NCI-H69 (cell line): ENCODE measurements at regions not wholly inside any gene's neighbourhood (a gene's known extent, or its start where the extent isn't known, plus 50 kb on each side); places are given as distances from the start of the nearest gene placed in this dataset.
"Not testable (repeated sequence)": the region's sequence is repeated elsewhere in the genome, so short reads cannot be mapped to it uniquely, and the experiment has no call there.

Experiments
- DNase-seq: peaks from one replicate; lab custom pipeline; 2025; lab: John Stamatoyannopoulos, UW

GRCh38 chr4:171342646-171343045, 470.6 kb upstream of the GALNTL6 start:
- peak; percentile 36 for DNase-seq

GRCh38 chr4:171340258-171340657, 472.9 kb upstream of the GALNTL6 start:
- DNase-seq, result no peak

GRCh38 chr4:171334549-171334948, 478.7 kb upstream of the GALNTL6 start:
- no peak for DNase-seq

- DNase-seq, result peak; percentile 43
Measured at GRCh38 chr4:171308661-171309060, 504.5 kb upstream of the GALNTL6 start.

- DNase-seq, result not testable (repeated sequence)
Measured at GRCh38 chr4:171298048-171298718, 515.0 kb upstream of the GALNTL6 start.

GRCh38 chr4:171288816-171289432, 524.3 kb upstream of the GALNTL6 start:
- no peak for DNase-seq

- peak; percentile 55 for DNase-seq
Measured at GRCh38 chr4:171281359-171281758, 531.8 kb upstream of the GALNTL6 start.

- no peak for DNase-seq
Measured at GRCh38 chr4:171279131-171279530, 534.1 kb upstream of the GALNTL6 start.

- no peak for DNase-seq
Measured at GRCh38 chr4:171266671-171267070, 546.5 kb upstream of the GALNTL6 start.

- no peak for DNase-seq
Measured at GRCh38 chr4:171265190-171265818, 547.9 kb upstream of the GALNTL6 start.

GRCh38 chr4:171256223-171256622, 557.0 kb upstream of the GALNTL6 start:
- DNase-seq, result no peak

GRCh38 chr4:171246948-171247347, 566.3 kb upstream of the GALNTL6 start:
- no peak for DNase-seq

- DNase-seq, result no peak
Measured at GRCh38 chr4:171242831-171243230, 570.4 kb upstream of the GALNTL6 start.

- no peak for DNase-seq
Measured at GRCh38 chr4:171239196-171239595, 574.0 kb upstream of the GALNTL6 start.

- no peak for DNase-seq
Measured at GRCh38 chr4:171235521-171235920, 577.7 kb upstream of the GALNTL6 start.

- not testable (repeated sequence) for DNase-seq
Measured at GRCh38 chr4:171229354-171229753, 583.9 kb upstream of the GALNTL6 start.

- no peak for DNase-seq
Measured at GRCh38 chr4:171221181-171221580, 592.0 kb upstream of the GALNTL6 start.

GRCh38 chr4:171203425-171203824, 609.8 kb upstream of the GALNTL6 start:
- peak; percentile 8 for DNase-seq

- DNase-seq, result no peak
Measured at GRCh38 chr4:171202908-171203307, 610.3 kb upstream of the GALNTL6 start.

- DNase-seq, result no peak
Measured at GRCh38 chr4:171186700-171187099, 626.5 kb upstream of the GALNTL6 start.

GRCh38 chr4:171181090-171181489, 632.1 kb upstream of the GALNTL6 start:
- DNase-seq, result no peak

- no peak for DNase-seq
Measured at GRCh38 chr4:171170671-171171070, 642.5 kb upstream of the GALNTL6 start.

GRCh38 chr4:171169396-171169795, 643.8 kb upstream of the GALNTL6 start:
- no peak for DNase-seq
